Left colon (tissue), 2 donors: ENCODE measurements at regions not wholly inside any gene's neighbourhood (a gene's known extent, or its start where the extent isn't known, plus 50 kb on each side); places are given as distances from the start of the nearest gene placed in this dataset.

Experiments
- ATAC-seq: fragments of 200-7000 bp; cut with Tn5 transposase; one replicate; pipeline ENCODE4 v1.9.1; 2020; ENCODE audit warnings: mild to moderate bottlenecking, moderate library complexity
- DNase-seq, 2 donors: peaks; one replicate each; pipeline ENCODE4 v3.0.0-alpha.2; 2020
- intact Hi-C, 2 donors: fragments of 100-400 bp; cut with DNase I in 1 of 2; cut with micrococcal nuclease in 1 of 2; formaldehyde crosslinking; loops; one replicate each; pipeline versions ENCODE4 v1.11.2 to v1.14.0; 2022; cut with DNase I, micrococcal nuclease
- donor health status: DM: no; HTN: no; CAD: no.
- donor health status: DM: yes; HTN: yes; CAD: no.

GRCh38 chr1:29437946-29438345 lies 201.6 kb downstream of the PTPRU start:
- ATAC-seq (no peak), DNase-seq (no peak)
- intact Hi-C loops = no loop called here

- no peak for DNase-seq
- intact Hi-C loops = no loop called here
- ATAC-seq = no peak
These were observed 200.0 kb downstream of the PTPRU start for GRCh38 chr1:29436181-29436785.

GRCh38 chr1:29433830-29434229 lies 197.5 kb downstream of the PTPRU start:
- ATAC-seq = no peak

GRCh38 chr1:29431138-29431537 lies 194.8 kb downstream of the PTPRU start:
- intact Hi-C loops = no loop called here
- DNase-seq (no peak), ATAC-seq (no peak)

More at GRCh38 chr1:29433830-29434229, 197.5 kb downstream of the PTPRU start:
- no peak for DNase-seq
- intact Hi-C loops = no loop called here

GRCh38 chr1:29429656-29430055 lies 193.3 kb downstream of the PTPRU start:
- ATAC-seq = no peak
- intact Hi-C loops = no loop called here
- no peak for DNase-seq

GRCh38 chr1:29428997-29429396 lies 192.7 kb downstream of the PTPRU start:
- no peak for ATAC-seq
- intact Hi-C loops = no loop called here

GRCh38 chr1:29428280-29428615 lies 191.9 kb downstream of the PTPRU start:
- DNase-seq (no peak), ATAC-seq (no peak)
- intact Hi-C loops = no loop called here

More at GRCh38 chr1:29428997-29429396, 192.7 kb downstream of the PTPRU start:
- DNase-seq = no peak

- DNase-seq (no peak), ATAC-seq (no peak)
- intact Hi-C loops = no loop called here
These were observed 191.4 kb downstream of the PTPRU start for GRCh38 chr1:29427614-29428279.

- ATAC-seq (no peak), DNase-seq (no peak)
- intact Hi-C loops = no loop called here
These were observed 190.5 kb downstream of the PTPRU start for GRCh38 chr1:29426701-29427279.

- intact Hi-C loops = no loop called here
- ATAC-seq = no peak
These were observed 189.3 kb downstream of the PTPRU start for GRCh38 chr1:29425631-29426030.

GRCh38 chr1:29424266-29424665 lies 187.9 kb downstream of the PTPRU start:
- no peak for ATAC-seq
- intact Hi-C loops = no loop called here
- DNase-seq = no peak

More at GRCh38 chr1:29425631-29426030, 189.3 kb downstream of the PTPRU start:
- no peak for DNase-seq

- DNase-seq (no peak), ATAC-seq (no peak)
- intact Hi-C loops = no loop called here
These were observed 183.9 kb downstream of the PTPRU start for GRCh38 chr1:29420202-29420601.

- intact Hi-C loops = no loop called here
- no peak for ATAC-seq
- no peak for DNase-seq
These were observed 181.6 kb downstream of the PTPRU start for GRCh38 chr1:29417971-29418370.

- intact Hi-C loops = no loop called here
- no peak for ATAC-seq
- DNase-seq = no peak
These were observed 181.0 kb downstream of the PTPRU start for GRCh38 chr1:29417147-29417858.

- ATAC-seq (no peak), DNase-seq (no peak)
- intact Hi-C loops = no loop called here
These were observed 180.2 kb downstream of the PTPRU start for GRCh38 chr1:29416267-29417146.

- no peak for ATAC-seq
- intact Hi-C loops = no loop called here
- no peak for DNase-seq
These were observed 179.5 kb downstream of the PTPRU start for GRCh38 chr1:29415861-29416260.

GRCh38 chr1:29415156-29415830 lies 179.0 kb downstream of the PTPRU start:
- DNase-seq (no peak), ATAC-seq (no peak)
- intact Hi-C loops = no loop called here

- intact Hi-C loops = no loop called here
- ATAC-seq (no peak), DNase-seq (no peak)
These were observed 177.8 kb downstream of the PTPRU start for GRCh38 chr1:29414086-29414485.

GRCh38 chr1:29413661-29414060 lies 177.3 kb downstream of the PTPRU start:
- ATAC-seq = no peak
- intact Hi-C loops = no loop called here
- DNase-seq = no peak
